H1 (cell line): ENCODE measurements at regions not wholly inside any gene's neighbourhood (a gene's known extent, or its start where the extent isn't known, plus 50 kb on each side); places are given as distances from the start of the nearest gene placed in this dataset.

Experiments used
- CTCF ChIA-PET: fragments of 300-600 bp; sonication (Branson Sonifier 250); formaldehyde crosslinking; loops from one replicate; lab custom pipeline; 2021; ENCODE audit not compliant: partially characterized antibody; lab: Charles Lee
- POLR2A ChIA-PET: fragments of 300-600 bp; sonication (Branson Sonifier 250); formaldehyde crosslinking; loops from one replicate; lab custom pipeline; 2021; ENCODE audit warnings: inconsistent platforms; ENCODE audit not compliant: partially characterized antibody; lab: Charles Lee
- DNase-seq, 2 experiments: peaks; one replicate each; pipeline versions ENCODE4 v3.0.0 to v3.0.0-alpha.2; 2010 to 2022; ENCODE audit warnings: low spot score in 2 of 2, low read depth in 1 of 2, mixed read lengths in 1 of 2
- FAIRE-seq: peaks from 2 replicates; lab custom pipeline; 2011; peaks lifted over from hg19 to GRCh38; lab: Jason Lieb, UNC
- H2AFZ ChIP-seq: 2 replicates; pipeline ENCODE4 v1.8.1; 2012; ENCODE audit warnings: low read length, inconsistent platforms
- H2AK5ac ChIP-seq: 2 replicates; pipeline ENCODE4 v1.6.1; 2013; ENCODE audit warnings: low read depth, low read length
- H2BK120ac ChIP-seq: replicated peaks from 2 replicates; pipeline ENCODE3; 2013; ENCODE audit warnings: low read depth, low read length, inconsistent platforms
- H2BK12ac ChIP-seq: 2 replicates; pipeline ENCODE4 v1.6.1; 2013; ENCODE audit warnings: low read depth, low read length
- H2BK15ac ChIP-seq: 2 replicates; pipeline ENCODE4 v1.6.1; 2013; ENCODE audit warnings: low read length
- H2BK20ac ChIP-seq: 2 replicates; pipeline ENCODE4 v1.6.1; 2013; ENCODE audit warnings: low read length
- H2BK5ac ChIP-seq: 2 replicates; pipeline ENCODE4 v1.6.1; 2013; ENCODE audit warnings: low read depth, low read length
- H3K14ac ChIP-seq: 2 replicates; pipeline ENCODE4 v1.6.1; 2013; ENCODE audit warnings: inconsistent platforms; ENCODE audit not compliant: insufficient read length
- H3K18ac ChIP-seq: 2 replicates; pipeline ENCODE4 v1.6.1; 2013; ENCODE audit warnings: low read length; ENCODE audit errors: extremely low read depth
- H3K23ac ChIP-seq: 2 replicates; pipeline ENCODE4 v1.6.1; 2013; ENCODE audit warnings: inconsistent platforms; ENCODE audit not compliant: insufficient read length
- H3K23me2 ChIP-seq: 2 replicates; pipeline ENCODE4 v1.6.1; 2013; ENCODE audit warnings: low read depth, low read length
- H3K27ac ChIP-seq: 2 replicates; pipeline ENCODE4 v1.6.1; 2011; ENCODE audit warnings: low read depth, low read length, inconsistent platforms
- H3K27me3 ChIP-seq, 4 experiments: replicated peaks in 1 of 4; 1 replicate in 1 of 4; 2 replicates in 3 of 4; pipeline versions ENCODE4 v1.6.1 to v1.8.1; 2011 to 2013; ENCODE audit warnings: low read length in 3 of 4, mild to moderate bottlenecking in 3 of 4, inconsistent platforms in 2 of 4, mixed read lengths in 2 of 4, moderate library complexity in 1 of 4; ENCODE audit not compliant: control insufficient read depth in 3 of 4, insufficient read depth in 3 of 4; ENCODE audit errors: extremely low read depth in 1 of 4
- H3K36me3 ChIP-seq, 4 experiments: 2 replicates each; pipeline versions ENCODE4 v1.6.1 to v1.8.1; 2011 to 2013; ENCODE audit warnings: mild to moderate bottlenecking in 4 of 4, low read length in 3 of 4, moderate library complexity in 2 of 4, control low read depth in 1 of 4, inconsistent platforms in 1 of 4; ENCODE audit not compliant: insufficient read depth in 4 of 4, control insufficient read depth in 2 of 4
- H3K4ac ChIP-seq: replicated peaks from 2 replicates; pipeline ENCODE3; 2013; ENCODE audit warnings: low read length, low read depth, mixed read lengths, inconsistent platforms; ENCODE audit not compliant: insufficient read length
- H3K4me1 ChIP-seq, 4 experiments: replicated peaks in 1 of 4; 1 replicate in 1 of 4; 2 replicates in 3 of 4; pipeline versions ENCODE4 v1.6.1 to v1.8.1; 2011 to 2013; ENCODE audit warnings: low read length in 3 of 4, inconsistent platforms in 2 of 4, mixed read lengths in 1 of 4; ENCODE audit not compliant: insufficient read depth in 4 of 4, control insufficient read depth in 3 of 4
- H3K4me2 ChIP-seq, 2 experiments: 2 replicates each; pipeline versions ENCODE4 v1.6.1 to v1.8.1; 2011 to 2013; ENCODE audit warnings: low read depth in 2 of 2, low read length in 2 of 2, control low read depth in 1 of 2, inconsistent platforms in 1 of 2, mild to moderate bottlenecking in 1 of 2; ENCODE audit not compliant: insufficient read depth in 1 of 2
- H3K4me3 ChIP-seq, 4 experiments: fragments of 200-600, 300-600 bp in 1 of 4; sonication (generic), shearing (Covaris generic), sonication (Bioruptor Twin) in 1 of 4; 2 replicates each; pipeline versions ENCODE4 v1.5.1 to v1.8.1; 2011 to 2016; ENCODE audit warnings: low read length in 4 of 4, low read depth in 3 of 4, control low read depth in 2 of 4, inconsistent platforms in 2 of 4, mild to moderate bottlenecking in 2 of 4, mixed read lengths in 1 of 4, moderate library complexity in 1 of 4; ENCODE audit not compliant: insufficient read depth in 2 of 4; ENCODE audit errors: extremely low read depth in 1 of 4
- H3K56ac ChIP-seq: replicated peaks from 2 replicates; pipeline ENCODE3; 2013; ENCODE audit warnings: low read depth, mild to moderate bottlenecking, mixed read lengths, low read length, inconsistent platforms; ENCODE audit not compliant: insufficient read length
- H3K79me1 ChIP-seq: 2 replicates; pipeline ENCODE4 v1.6.1; 2013; ENCODE audit warnings: low read depth, low read length, control low read depth
- H3K79me2 ChIP-seq, 2 experiments: 2 replicates each; pipeline versions ENCODE4 v1.6.1 to v1.8.1; 2012 to 2013; ENCODE audit warnings: low read length in 2 of 2, mild to moderate bottlenecking in 2 of 2, inconsistent platforms in 1 of 2; ENCODE audit not compliant: insufficient read depth in 2 of 2, control insufficient read depth in 1 of 2
- H3K9ac ChIP-seq, 4 experiments: replicated peaks in 1 of 4; 1 replicate in 1 of 4; 2 replicates in 3 of 4; pipeline versions ENCODE4 v1.6.1 to v1.8.1; 2011 to 2013; ENCODE audit warnings: low read depth in 3 of 4, low read length in 3 of 4, control low read depth in 2 of 4, mild to moderate bottlenecking in 2 of 4, moderate library complexity in 2 of 4, inconsistent platforms in 1 of 4; ENCODE audit errors: extremely low read depth in 1 of 4
- H3K9me3 ChIP-seq, 2 experiments: 2 replicates each; pipeline versions ENCODE4 v1.6.1 to v1.8.1; 2012 to 2013; ENCODE audit warnings: mild to moderate bottlenecking in 2 of 2, moderate library complexity in 2 of 2, control low read depth in 1 of 2, inconsistent platforms in 1 of 2, low read depth in 1 of 2, low read length in 1 of 2, mixed read lengths in 1 of 2; ENCODE audit not compliant: insufficient read depth in 2 of 2
- H4K20me1 ChIP-seq, 2 experiments: replicated peaks in 1 of 2; 2 replicates each; pipeline versions ENCODE3 to v1.8.1; 2011 to 2013; ENCODE audit warnings: inconsistent platforms in 2 of 2, low read length in 2 of 2, mild to moderate bottlenecking in 1 of 2; ENCODE audit not compliant: insufficient read depth in 2 of 2, control insufficient read depth in 1 of 2
- H4K5ac ChIP-seq: 2 replicates; pipeline ENCODE4 v1.6.1; 2013; ENCODE audit warnings: low read length, low read depth, mixed read lengths, inconsistent platforms; ENCODE audit not compliant: insufficient read length
- H4K8ac ChIP-seq: 2 replicates; pipeline ENCODE4 v1.8.0; 2013; ENCODE audit warnings: mild to moderate bottlenecking, moderate library complexity, low read length, inconsistent platforms; ENCODE audit not compliant: insufficient read depth; ENCODE audit errors: extremely low read depth
- H4K91ac ChIP-seq: replicated peaks from 2 replicates; pipeline ENCODE3; 2013; ENCODE audit warnings: low read length, mixed read lengths, inconsistent platforms; ENCODE audit not compliant: insufficient read length
- CBX5 ChIP-seq: fragments of 300-800, 300-1000 bp; sonication (generic); IDR thresholded peaks from 2 replicates; pipeline ENCODE4 v1.7.1; 2016; ENCODE audit warnings: antibody characterized with exemption, low read length, low read depth
- CHD1 ChIP-seq: IDR thresholded peaks from 2 replicates; pipeline ENCODE4 v1.6.1; 2012; ENCODE audit warnings: low read depth, low read length, improper control_type of control experiment
- E2F6 ChIP-seq: IDR thresholded peaks from 2 replicates; pipeline ENCODE4 v1.6.1; 2012; ENCODE audit warnings: inconsistent platforms
- EZH2 ChIP-seq: fragments of 200-600 bp; sonication (generic); IDR thresholded peaks from 2 replicates; pipeline ENCODE4 v1.7.1; 2012; ENCODE audit warnings: low read depth, mild to moderate bottlenecking, moderate library complexity, low read length, inconsistent platforms; ENCODE audit not compliant: severe bottlenecking
- HDAC6 ChIP-seq: IDR thresholded peaks from one replicate; pipeline ENCODE4 v1.7.1; 2012; ENCODE audit warnings: low read depth, mild to moderate bottlenecking, inconsistent platforms, low read length, moderate library complexity
- RFX5 ChIP-seq: IDR thresholded peaks from 2 replicates; pipeline ENCODE4 v1.6.1; 2011; ENCODE audit warnings: low read depth, low read length, improper control_type of control experiment, borderline replicate concordance
- RNF2 ChIP-seq: fragments of 200-900, 300-1000 bp; sonication (generic); IDR thresholded peaks from 2 replicates; pipeline ENCODE4 v1.7.1; 2016; ENCODE audit warnings: borderline replicate concordance, low read depth, mild to moderate bottlenecking, antibody characterized with exemption, low read length; ENCODE audit not compliant: poor library complexity, severe bottlenecking; ENCODE audit errors: missing control alignments
- SIX5 ChIP-seq: IDR thresholded peaks from 2 replicates; pipeline ENCODE4 v1.6.1; 2011; ENCODE audit warnings: mild to moderate bottlenecking, low read depth, low read length
- TBP ChIP-seq: IDR thresholded peaks from 2 replicates; pipeline ENCODE4 v1.6.1; 2011; ENCODE audit warnings: low read depth, low read length, improper control_type of control experiment
- WGBS, 2 experiments: shearing (Covaris generic) in 1 of 2; methylation state at CpG; one replicate each; pipeline versions ENCODE4 v1.1.6 to v1.1.7; 2013 to 2015; ENCODE audit warnings: low lambda C conversion rate in 2 of 2, mixed read lengths in 2 of 2, inconsistent platforms in 1 of 2, low coverage in 1 of 2, missing lambda C conversion rate in 1 of 2; ENCODE audit not compliant: insufficient replicate concordance in 2 of 2, insufficient coverage in 1 of 2, insufficient read length in 1 of 2; ENCODE audit errors: extremely low coverage in 1 of 2, missing lambda C conversion rate in 1 of 2; 5-methylcytosine and 5-hydroxymethylcytosine counted together

- H3K23ac ChIP-seq = no peak overlapping the region
- H2BK12ac ChIP-seq = no peak overlapping the region
- H2BK5ac ChIP-seq = no peak overlapping the region
- no peak for DNase-seq
- TF ChIP-seq RNF2 (no peak), HDAC6 (no peak), CBX5 (no peak), CHD1 (no peak), SIX5 (no peak), TBP (no peak), RFX5 (no peak), E2F6 (no peak), EZH2 (no peak)
- no peak overlapping the region for H4K5ac ChIP-seq
- POLR2A ChIA-PET = no interaction called here
- H3K27ac ChIP-seq = no peak overlapping the region
- H4K91ac ChIP-seq = no peak overlapping the region
- H2AFZ ChIP-seq = no peak overlapping the region
- no peak overlapping the region for H2BK15ac ChIP-seq
- no peaks in the 10 kb centered on the region for H3K23me2 ChIP-seq
- peaks cover 0 to 3% (median 2%) of the 10 kb centered on the region in 4 experiments; a peak in 3 of 7 replicates for H3K4me1 ChIP-seq
- H2AK5ac ChIP-seq = no peak overlapping the region
- no peak overlapping the region for H3K56ac ChIP-seq
- no peaks in the 10 kb centered on the region for H3K9me3 ChIP-seq
- H3K4me3 ChIP-seq = no peak overlapping the region
- H3K79me2 ChIP-seq = no peaks in the 10 kb centered on the region
- no peak overlapping the region for H3K9ac ChIP-seq
- CTCF ChIA-PET = interaction anchor here (1.0 to 1.6 kb wide), 4 partner anchors 32 to 118 kb away, joined by 3 to 10 read pairs (median 4); no protein-coding TSS in a partner anchor
- no peaks in the 10 kb centered on the region for H4K20me1 ChIP-seq
- no peak overlapping the region for H3K4me2 ChIP-seq
- 94% methylated on average over 4 of the region's 4 CpGs; no CpG with 5 or more reads in 1 of the 2 experiments for WGBS, 2 experiments
- no peaks in the 10 kb centered on the region for H3K36me3 ChIP-seq
- no peaks in the 10 kb centered on the region for H3K79me1 ChIP-seq
- no peak overlapping the region for H2BK120ac ChIP-seq
- H4K8ac ChIP-seq = no peak overlapping the region
- H3K18ac ChIP-seq = no peak overlapping the region
- no peak overlapping the region for H3K4ac ChIP-seq
- no peak overlapping the region for H2BK20ac ChIP-seq
- no peak for FAIRE-seq
- no peaks in the 10 kb centered on the region for H3K27me3 ChIP-seq
- no peak overlapping the region for H3K14ac ChIP-seq
Observed at GRCh38 chr3:158994386-158994785, 192.5 kb downstream of the MFSD1 start.
